Activated T-cell treated with anti-CD3 and anti-CD28 coated beads for 24 hours (primary cell): ENCODE measurements at regions not wholly inside any gene's neighbourhood (a gene's known extent, or its start where the extent isn't known, plus 50 kb on each side); places are given as distances from the start of the nearest gene placed in this dataset.
"Not testable (repeated sequence)": the region's sequence is repeated elsewhere in the genome, so short reads cannot be mapped to it uniquely, and the experiment has no call there.

Experiments
- DNase-seq: peaks from one replicate; pipeline ENCODE4 v3.0.0-alpha.2; 2020; ENCODE audit warnings: low read depth

DNA sequence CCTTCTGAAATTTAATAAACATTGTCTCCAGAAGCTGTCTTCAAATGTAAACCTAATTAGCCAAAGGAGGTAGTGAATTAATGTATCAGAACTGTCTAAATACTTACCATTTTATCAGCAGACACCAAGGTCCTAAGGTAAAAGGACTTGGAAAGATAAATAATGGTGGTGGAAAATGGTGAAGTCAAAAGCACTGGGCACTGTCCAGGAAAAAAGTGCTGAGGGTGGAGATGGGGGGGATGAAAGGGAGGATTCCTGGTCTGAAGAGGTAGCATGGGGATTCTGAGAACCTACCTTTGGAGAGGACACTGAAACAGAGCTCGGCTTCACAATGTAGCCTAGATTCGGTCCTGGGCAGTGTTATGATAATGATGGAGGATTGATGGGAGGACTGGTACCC is 149.0 kb upstream of the DPH6 start:
- DNase-seq, result no peak

DNA sequence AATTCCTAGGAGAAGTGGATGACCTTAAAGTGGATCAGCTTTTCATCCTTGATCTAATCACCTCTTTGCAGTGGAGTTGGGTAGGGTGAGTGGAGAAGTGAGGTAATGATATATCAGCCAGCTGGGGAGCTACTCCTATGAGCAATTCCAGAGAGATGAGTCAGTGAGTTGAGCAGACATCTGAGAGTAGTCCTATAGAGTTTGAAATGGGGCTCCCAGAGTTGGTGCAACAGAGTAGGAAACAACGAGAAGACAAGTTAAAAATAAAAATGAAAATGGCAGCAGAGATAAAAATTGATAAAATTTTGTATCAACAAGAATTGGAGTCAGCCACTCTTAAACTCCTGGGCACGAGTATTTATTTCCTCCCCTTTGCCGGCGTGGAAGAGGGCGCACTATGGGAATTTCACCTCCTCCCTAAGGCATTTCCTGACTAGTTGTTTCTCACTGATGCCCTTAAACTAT is 150.8 kb upstream of the DPH6 start:
- DNase-seq, result no peak

DNA sequence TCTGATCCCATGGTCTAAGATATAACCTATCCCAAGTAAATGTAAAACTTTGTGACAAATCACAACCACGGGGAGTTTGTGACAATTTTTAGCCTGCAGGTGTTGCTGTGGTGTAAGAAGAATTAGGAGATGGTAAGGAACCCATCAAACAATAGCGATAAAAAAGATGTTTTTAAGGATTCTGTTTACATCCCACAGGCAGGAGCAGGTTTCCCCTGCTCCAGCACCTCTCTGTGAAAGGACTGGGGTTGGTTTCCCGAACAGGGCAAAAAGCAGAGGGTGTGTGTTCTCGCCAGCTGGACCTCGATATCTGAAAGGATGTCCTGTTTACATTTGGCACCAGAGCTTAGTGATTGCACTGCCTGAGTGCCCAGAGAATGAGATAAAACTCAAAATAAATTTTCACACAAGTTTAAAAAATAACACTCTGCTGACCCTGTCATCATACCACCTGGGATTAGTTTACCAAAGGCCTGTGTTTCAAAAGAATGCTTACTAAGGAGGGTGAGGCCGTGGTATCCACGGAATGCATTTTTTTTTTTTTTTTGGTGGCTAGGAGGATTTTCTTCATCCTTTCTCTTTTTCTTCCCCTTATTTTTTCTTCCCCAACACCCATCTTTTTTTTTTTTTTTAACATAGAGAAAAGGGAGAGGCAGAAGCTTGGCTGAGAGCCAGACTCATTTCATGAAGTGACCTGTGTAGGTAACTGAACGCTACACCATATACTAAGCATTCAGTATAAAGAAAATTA is 151.8 kb upstream of the DPH6 start:
- DNase-seq, result no peak

DNA sequence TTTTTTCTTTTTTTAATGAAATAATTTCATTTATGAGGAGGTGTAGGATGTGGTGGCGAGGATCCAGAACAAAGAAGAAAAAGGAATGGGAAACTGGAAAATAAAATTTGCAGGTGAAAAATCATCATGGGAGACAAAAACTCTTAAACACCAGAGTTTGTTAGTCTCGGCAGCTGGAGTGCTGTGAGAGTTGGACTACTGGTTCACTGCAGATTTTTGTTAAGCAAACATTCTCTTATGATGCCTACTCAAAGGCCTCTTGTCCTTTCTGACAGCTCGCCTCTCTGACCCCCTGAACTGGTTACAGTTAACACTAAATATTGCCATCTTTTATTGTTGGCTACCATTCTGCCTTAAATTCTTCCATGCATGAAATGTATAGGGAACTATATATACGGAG is 152.4 kb upstream of the DPH6 start:
- DNase-seq, result no peak

DNA sequence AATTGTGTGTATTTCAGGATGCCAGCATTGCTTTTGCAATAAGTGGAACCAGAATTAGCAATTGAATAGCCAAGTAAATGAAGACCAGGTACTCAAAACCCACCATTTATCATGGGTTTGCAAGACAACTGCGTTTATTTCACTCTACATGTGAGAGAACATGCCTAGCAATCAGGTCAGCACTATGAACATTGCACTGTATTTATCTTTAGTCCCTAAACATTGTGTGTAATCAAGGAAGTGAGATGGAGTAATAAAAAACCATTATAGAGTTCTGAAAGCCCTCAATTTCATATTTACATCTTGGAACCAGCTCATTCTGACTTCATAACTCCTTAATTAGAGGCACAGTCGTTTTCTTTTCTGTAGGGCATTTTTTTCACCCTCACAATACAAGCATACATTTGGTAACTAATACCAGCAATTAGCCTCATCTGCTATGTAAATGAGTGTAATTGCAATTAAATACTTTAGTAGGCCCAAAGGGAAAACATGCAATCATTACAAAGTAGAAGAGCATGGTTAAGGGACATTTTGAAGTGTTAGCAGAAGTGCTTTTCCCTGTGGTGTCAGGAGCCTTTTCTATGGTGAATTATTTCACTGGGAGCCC is 153.1 kb upstream of the DPH6 start:
- no peak for DNase-seq

DNA sequence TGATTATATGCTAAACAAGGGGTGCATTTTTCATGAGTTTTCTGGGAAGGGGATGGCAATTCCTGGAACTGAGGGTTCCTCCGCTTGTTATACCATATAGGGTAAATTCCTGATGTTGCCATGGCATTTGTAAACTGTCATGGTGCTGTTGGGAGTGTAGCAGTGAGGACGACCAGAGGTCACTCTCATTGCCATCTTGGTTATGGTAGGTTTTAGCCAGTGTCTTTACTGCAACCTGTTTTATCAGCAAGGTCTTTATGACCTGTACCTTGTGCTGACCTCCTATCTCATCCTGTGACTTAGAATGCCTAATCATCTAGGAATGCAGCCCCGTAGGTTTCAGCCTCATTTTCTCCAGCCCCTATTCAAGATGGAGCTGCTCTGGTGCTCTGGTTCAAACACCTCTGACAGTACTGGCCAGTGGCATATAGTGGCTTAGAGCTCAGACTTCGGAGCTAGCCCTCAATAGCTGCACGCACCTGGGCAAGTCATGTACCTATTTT is 154.2 kb upstream of the DPH6 start:
- DNase-seq, result not testable (repeated sequence)

DNA sequence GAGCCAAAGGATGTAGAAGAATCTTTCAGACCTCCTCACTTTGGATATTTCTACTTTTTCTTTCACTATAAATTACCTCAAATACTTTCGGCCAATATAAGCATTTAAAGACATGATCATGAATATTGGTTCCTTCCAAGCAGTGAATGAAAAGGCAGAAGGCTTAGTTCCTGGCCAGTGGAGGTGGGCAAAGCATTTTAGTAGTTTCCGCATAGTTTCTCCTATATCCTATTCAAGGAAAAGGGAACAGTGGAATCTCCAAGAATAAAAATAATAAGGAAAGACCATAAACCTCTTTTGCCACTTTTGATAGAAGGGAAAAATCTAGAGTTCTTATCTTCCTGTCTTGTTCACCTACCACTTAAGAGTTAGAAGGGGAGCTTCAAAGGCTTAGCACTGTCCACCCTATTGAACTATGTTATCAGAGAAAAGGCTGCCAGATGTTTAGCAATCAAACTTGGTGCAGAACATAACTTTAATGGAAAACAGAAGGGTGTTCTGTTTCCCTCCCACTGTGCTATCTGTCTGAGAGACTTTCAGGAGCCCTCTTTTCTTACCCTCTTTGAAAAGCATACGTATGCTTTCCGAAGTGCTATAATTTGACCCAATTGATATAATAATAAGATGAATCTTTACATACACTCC is 155.6 kb upstream of the DPH6 start:
- no peak for DNase-seq

DNA sequence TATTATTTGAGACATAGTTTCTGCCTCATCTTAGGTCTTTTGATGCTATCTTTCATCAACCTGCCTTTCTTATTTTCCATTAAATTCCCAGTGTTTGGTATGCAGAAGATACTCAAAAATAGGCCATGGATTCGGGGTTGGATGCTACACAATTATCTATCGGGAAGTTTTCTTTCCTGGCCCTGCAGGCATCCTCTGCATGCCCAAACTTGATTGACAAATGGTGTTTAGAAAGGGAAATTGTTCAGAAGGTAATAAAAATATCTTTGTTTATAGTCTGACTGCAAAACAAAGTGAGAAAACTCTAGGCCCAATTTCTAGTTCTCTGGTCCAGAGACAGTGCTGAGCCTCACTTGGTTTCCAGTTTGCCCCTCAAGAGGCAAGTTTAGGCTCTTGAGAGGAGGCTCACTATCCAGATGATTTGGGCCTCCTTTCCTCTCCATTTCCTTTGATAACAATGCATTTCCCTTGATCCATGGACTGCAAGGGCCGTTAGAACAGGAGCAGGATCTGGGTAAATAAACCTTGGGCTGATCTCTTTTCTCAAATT is 157.1 kb upstream of the DPH6 start:
- DNase-seq, result no peak

DNA sequence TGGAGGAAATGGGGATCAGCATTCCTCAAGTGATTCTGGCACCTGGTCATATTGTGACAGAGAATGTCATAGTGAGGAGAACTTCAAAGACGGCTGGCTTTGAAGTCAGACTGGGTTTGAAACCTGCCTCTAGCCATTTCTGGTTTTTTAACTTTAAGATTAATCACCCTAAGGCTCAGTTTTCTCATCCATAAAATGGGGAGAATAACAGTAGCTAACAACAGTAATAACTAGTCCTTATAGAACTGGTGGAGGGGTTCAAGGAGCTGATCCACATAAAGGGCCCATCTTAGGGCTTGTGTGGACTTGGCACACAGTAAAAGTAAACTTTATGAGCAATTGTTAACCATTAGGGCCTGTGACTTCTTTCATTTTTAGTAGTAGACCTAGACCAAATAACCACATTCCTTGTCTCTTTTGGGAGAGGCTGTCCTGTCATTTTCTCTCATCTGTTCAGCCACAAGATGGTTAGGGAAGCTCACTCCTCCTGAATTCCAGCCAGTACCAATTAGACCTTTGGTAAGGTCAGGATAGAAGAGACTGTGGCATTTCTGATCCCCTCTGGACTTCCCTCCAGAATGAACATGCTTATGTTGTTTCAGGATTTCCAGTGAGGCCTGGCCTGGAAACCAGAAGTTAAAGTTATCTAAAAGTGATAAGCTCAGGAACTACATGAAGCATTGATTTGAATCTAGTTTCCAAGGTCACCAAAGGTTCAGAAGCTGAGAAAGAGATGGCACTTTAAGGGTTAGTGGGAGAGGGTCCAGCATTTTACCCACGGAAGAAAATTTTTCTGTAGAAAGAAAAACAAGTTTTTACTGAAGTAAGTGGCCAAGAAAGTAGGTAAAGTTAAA is 159.3 kb upstream of the DPH6 start:
- DNase-seq, result no peak

DNA sequence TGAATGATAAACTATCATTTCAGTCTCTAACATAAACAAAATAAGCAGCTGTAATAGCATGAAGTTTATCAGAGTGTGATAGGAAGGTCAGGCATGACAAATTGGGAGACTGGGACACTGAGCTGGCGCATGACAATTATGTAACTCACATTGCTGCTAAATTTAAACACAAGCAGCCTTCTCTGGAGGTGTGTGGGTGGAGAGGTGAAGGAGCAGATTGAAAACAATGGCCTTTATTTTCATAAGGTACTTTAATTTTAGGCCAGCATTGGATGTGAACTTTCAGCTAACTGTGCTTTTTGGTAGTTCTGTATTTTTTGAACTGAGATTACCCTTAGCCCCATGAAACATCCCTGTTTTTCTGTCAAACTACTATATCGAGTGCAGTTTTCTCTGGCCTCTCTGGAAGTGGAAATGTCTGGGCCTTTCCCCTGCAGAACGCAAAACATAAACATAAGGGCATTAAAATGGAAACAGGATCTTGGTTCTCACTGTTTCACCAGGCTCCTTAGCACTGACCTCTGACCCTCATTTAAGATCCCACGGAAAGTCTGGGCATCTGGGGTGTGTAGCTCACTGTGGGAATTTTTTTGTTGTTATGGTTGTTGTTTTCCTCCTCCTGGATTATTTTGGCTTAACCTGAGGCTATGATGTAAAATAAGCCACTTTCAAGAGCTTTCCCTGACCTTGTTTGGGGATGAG is 160.1 kb upstream of the DPH6 start:
- DNase-seq, result no peak

DNA sequence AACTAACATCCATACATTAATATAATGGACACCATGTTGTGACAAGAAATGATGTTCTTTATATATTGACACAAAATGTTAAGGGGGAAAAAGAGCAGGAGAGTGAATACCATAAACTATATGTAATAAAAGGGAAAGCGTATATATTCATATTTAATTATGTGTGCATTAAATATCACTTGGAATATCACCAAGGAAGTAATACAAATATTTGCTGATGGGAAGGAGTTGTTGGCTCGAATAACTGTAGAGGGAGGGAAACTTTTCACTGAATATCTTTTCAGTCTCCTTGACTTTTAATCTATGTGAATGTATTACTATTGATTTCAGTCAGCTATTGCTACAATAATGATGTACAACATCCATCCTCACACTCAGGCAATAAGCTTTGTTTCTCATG is 167.0 kb upstream of the DPH6 start:
- DNase-seq, result no peak

DNA sequence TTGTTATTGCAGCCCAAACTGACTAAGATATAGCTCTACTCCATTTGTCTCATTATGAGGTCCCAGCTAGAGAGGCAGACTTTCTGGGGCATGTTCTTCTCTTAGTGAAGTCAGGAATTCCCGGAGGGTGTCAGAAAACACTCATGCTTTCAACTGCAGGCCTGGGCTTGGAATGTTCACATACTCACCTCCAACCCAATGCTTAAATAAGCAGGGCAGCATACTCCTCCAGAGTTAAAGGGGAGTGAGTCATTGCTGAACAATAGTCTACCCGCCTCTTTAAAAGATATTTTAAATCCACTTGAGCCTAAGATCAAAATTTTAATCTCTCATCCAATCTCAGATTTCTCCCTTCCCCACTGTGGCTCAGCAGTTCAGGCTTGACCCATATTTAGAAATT is 167.8 kb upstream of the DPH6 start:
- DNase-seq, result no peak

DNA sequence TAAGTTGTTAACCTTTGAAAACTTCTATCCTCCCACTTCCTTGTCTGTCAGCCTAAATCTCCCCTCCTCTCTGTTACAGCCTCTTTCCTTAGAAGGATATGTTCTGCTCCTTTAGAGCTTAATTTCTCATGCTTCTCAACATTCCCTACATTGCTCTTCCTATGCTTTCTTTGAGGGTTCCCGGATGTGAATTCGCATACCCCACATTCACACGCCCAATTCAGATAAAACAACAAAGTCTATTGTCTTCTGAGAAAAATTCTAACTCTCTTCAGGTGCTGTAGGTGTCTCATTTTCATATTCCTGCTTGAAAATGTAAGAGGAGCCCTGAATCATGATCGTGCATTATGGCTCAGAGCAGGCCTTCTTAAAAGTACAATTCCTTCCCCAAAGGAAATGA is 171.8 kb upstream of the DPH6 start:
- DNase-seq, result no peak

DNA sequence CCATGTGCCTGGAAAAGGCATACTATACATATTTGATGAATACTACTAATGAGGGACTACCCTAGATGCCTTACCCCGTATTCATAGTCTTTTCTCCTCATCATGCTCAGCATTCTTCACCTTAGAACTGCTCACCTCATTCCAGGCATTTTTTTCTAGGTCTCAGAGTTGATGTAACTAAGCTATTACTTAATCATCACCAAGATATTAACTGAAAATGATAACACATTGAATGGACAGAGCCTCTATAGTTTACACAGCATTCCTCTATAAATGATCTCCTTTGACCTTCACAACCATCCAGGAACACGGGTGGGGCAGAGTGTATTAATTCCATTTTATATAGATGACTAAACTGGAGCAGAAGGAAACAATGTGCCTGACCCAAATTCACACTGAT is 174.1 kb upstream of the DPH6 start:
- no peak for DNase-seq

DNA sequence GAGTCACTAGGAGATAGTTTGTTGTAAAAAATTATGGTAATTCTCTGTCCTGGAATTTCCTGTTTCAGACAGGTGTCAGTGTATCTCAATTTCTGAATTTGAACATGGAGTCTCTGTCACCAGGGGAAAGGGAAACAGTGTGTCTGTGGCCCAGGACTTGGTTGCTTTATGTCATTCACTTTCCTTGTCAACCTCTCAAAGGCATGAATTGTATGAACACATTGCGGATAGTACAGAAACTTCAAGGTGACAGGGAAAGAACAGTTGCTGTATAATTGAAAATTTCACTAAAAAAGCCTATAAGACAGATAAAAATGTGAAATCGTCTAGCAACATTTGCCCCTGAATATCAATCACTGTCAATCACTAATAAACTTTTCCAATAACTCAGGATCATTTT is 175.0 kb upstream of the DPH6 start:
- no peak for DNase-seq

DNA sequence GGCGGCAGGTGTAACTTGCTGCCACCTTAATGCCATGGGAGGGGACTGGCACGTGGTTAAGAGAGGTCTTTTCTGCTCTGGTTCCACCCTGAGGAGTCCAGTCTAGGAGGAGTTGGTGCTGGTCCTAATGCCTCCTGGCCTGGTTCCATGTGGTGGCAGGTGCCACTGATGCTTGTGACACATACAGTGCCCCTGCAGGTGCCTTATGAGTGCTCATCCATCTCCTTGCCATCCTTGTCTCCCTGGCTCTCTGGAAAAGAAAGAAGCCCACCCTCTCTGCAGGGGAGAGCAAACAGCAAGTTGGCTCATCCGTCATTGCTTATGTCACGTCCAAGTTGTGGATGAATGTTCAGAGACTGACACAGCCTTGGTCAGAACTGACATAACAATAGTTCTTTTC is 175.8 kb upstream of the DPH6 start:
- DNase-seq, result no peak

DNA sequence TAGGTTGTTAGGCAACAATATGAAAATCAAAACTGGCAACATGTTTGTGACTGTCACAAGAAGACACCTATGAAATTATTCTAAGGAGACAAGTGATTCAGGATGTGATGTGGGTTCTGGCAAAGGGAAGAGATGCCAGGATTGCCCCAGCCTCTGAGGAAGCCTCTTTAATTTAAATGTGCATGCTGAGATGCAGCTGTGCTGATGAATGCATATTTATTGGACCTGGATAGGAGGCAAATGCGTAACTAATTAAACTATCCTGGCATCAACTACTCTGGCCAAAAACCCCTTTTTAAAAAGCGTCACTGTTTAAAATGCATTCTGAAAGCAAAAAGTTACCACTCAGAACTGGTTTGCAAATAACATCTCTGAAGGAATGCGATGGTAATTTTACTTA is 176.5 kb upstream of the DPH6 start:
- no peak for DNase-seq

DNA sequence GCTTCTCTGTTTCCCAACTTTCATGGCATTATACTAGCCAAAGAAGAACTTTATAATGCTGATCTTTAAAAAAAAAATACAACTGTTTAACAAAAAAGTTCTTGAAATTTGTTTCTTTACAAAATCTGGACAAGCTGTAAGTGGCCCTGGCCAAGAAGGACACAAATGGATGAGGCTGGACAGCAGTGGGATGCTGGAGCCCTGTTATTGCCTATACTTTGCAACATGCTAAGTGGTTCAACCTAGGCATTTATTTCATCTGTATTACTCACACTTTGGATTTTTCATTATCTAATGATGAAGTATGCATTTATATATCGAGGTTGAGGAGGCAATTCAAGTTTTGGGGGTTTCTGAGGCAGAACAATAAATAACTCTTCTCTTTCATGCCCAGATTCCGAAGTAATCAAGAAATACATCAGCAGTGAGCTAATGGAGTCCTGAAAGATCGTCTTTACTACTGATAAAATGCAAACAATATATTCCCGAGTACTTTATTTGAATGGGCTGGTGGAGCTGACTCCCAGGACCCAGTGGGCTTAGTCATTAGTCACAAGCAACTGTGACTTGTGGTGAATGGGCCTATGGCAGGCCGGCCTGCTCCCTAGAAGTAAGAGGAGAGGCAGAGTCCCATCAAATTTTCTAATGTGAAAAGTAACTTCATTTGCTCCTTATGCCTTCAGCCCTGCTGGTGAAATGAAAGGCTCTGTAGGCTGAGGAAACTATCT is 177.3 kb upstream of the DPH6 start:
- no peak for DNase-seq

DNA sequence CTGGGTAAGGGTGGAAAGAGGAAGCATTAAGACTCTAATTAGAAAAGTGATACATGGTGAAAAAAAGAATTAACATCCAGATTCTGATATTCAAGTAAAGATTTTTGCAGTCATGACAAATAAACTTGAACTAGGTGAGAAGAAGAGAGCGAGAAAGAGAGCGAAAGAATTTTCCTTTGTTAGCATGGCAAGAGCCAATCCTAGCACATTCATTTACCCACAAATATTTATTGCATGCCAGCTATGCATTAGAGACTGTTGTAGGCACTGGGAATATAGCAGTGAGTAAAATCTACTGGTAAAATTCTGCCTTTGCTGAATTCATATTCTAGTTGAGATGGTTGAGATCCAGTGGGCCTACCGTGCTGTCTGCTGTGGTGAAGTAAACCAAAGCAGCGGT is 177.9 kb upstream of the DPH6 start:
- no peak for DNase-seq

DNA sequence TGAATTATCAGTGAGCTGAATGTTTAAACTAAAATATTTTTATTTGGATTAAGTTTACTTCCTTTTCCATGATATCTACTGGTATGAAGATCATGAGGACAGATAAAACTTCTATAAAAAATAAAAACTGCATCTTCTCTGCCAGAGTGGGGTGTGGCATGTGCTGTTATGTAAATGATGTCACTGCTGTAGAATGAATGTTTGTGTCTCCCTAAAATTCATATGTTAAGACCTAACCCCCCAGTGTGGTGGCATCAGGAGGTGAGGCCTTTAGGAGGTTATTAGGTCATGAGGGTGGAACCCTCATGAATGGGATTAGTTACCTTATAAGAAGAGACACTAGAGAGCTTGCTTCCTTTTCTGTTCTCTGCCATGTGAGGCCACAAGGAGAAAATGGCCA is 178.7 kb upstream of the DPH6 start:
- DNase-seq, result no peak

DNA sequence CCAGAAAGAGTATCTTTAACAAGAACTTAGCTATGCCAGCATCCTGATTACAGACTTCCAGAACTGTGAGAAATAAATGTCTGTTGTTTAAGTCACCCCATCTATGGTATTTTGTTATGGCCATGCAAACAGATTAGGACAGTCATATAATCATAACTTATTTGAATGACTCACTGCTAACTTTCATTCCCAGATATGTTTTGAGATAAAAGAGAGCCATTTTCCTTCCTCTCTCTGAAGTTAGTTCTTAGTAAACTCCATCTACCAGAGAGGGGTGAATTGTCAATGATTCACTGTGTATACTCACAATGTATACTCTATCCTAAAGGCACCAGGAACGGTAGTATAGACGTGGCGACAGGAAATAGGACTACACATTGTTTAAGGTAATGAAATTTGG is 179.4 kb upstream of the DPH6 start:
- DNase-seq, result no peak
